H1 (cell line): ENCODE measurements at regions not wholly inside any gene's neighbourhood (a gene's known extent, or its start where the extent isn't known, plus 50 kb on each side); places are given as distances from the start of the nearest gene placed in this dataset.

Experiments
- HDAC6 ChIP-seq: IDR thresholded peaks from one replicate; pipeline ENCODE4 v1.7.1; 2012; ENCODE audit warnings: low read depth, mild to moderate bottlenecking, inconsistent platforms, low read length, moderate library complexity
- NANOG ChIP-seq: IDR thresholded peaks from 2 replicates; pipeline ENCODE4 v1.6.1; 2011; ENCODE audit warnings: low read length, low read depth, mild to moderate bottlenecking, inconsistent platforms; ENCODE audit not compliant: insufficient read depth, poor library complexity, severe bottlenecking
- RNF2 ChIP-seq: fragments of 200-900, 300-1000 bp; sonication (generic); IDR thresholded peaks from 2 replicates; pipeline ENCODE4 v1.7.1; 2016; ENCODE audit warnings: borderline replicate concordance, low read depth, mild to moderate bottlenecking, antibody characterized with exemption, low read length; ENCODE audit not compliant: poor library complexity, severe bottlenecking; ENCODE audit errors: missing control alignments
- SP4 ChIP-seq: IDR thresholded peaks from 2 replicates; pipeline ENCODE4 v1.6.1; 2012; ENCODE audit warnings: low read length, inconsistent platforms
- TEAD4 ChIP-seq: IDR thresholded peaks from 2 replicates; pipeline ENCODE4 v1.6.1; 2012; ENCODE audit warnings: low read depth, low read length, inconsistent platforms, mixed read lengths

DNA sequence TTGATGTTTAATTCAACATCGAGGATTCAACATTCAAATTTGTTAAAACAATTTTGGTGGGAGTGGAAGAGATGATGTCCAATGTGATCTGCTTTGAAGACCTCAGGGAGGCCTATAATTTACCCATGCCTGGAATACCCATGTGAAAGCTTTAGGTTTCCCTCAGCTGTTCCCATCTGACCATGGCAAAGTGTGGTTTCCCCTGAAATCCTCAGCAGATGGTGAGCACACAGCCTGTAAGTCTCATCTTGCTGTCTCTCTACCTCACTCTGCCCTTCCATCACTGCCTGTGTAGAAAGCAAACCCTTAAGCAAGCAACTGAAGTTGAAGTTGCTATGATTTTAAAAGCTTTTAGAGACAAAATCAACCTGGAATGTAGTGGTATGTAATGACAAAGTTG is 80.1 kb upstream of the ATF3 start (continued):
- TF ChIP-seq RNF2 (no peak), TEAD4 (no peak), HDAC6 (no peak), NANOG (no peak), SP4 (no peak)
